ENCODE measurements at regions not wholly inside any gene's neighbourhood (a gene's known extent, or its start where the extent isn't known, plus 50 kb on each side); places are given as distances from the start of the nearest gene placed in this dataset.

DNA sequence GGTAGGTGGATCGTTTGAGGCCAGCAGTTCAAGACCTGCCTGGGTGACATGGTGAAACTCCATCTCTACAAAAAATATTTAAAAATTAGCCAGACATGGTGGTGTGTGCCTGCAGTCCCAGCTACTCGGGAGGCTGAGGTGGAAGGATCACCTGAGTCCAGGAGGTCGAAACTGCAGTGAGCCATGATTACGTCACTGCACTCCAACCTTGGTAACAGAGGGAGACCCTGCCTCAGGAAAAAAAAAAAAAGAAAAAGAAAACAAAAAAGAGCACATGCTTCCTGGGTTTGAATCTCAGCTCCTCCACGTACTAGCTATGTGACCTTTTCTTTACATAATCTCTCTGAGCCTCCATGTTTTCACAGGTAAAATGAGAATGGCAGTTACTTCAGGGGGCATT is 86.3 kb upstream of the CALM2 start:
- no peaks in the 10 kb centered on the region for H3K36me3 Mint-ChIP-seq (ENCODE audit: low read depth)
- no peaks in the 10 kb centered on the region for H3K9me3 Mint-ChIP-seq
- H3K4me1 Mint-ChIP-seq = peaks cover 42% of the 10 kb centered on the region
- no peak overlapping the region for H3K27ac Mint-ChIP-seq
- no peak overlapping the region for H3K4me3 Mint-ChIP-seq
- no peak for TF ChIP-seq CTCF (IDR thresholded peaks at IDR 0.05)
- H3K27me3 Mint-ChIP-seq (ENCODE audit: low read depth, poor library complexity) = peaks cover 10% of the 10 kb centered on the region
- no peak for DNase-seq

GRCh38 chr2:47260971-47261370 is 84.7 kb upstream of the CALM2 start:
- no peak for TF ChIP-seq CTCF (IDR thresholded peaks at IDR 0.05)
- Mint-ChIP-seq H3K27me3 (ENCODE audit: low read depth, poor library complexity) (peaks cover 10% of the 10 kb centered on the region), H3K4me1 (peaks cover 45% of the 10 kb centered on the region), H3K9me3 (no peaks in the 10 kb centered on the region), H3K4me3 (no peak overlapping the region), H3K36me3 (ENCODE audit: low read depth) (no peaks in the 10 kb centered on the region), H3K27ac (no peak overlapping the region)
- DNase-seq = no peak

- TF ChIP-seq CTCF (IDR thresholded peaks at IDR 0.05) = no peak
- DNase-seq = no peak
- no peaks in the 10 kb centered on the region for H3K36me3 Mint-ChIP-seq (ENCODE audit: low read depth)
- H3K27ac Mint-ChIP-seq = no peak overlapping the region
- H3K4me1 Mint-ChIP-seq = peaks cover 35% of the 10 kb centered on the region
- H3K4me3 Mint-ChIP-seq = no peak overlapping the region
- no peaks in the 10 kb centered on the region for H3K9me3 Mint-ChIP-seq
- peaks cover 15% of the 10 kb centered on the region for H3K27me3 Mint-ChIP-seq (ENCODE audit: low read depth, poor library complexity)
Observed at GRCh38 chr2:47259829-47260228, 83.5 kb upstream of the CALM2 start.

- Mint-ChIP-seq H3K36me3 (ENCODE audit: low read depth) (no peaks in the 10 kb centered on the region), H3K27me3 (ENCODE audit: low read depth, poor library complexity) (peaks cover 18% of the 10 kb centered on the region), H3K27ac (peak overlapping the region; percentile 36), H3K4me1 (peaks cover 23% of the 10 kb centered on the region), H3K9me3 (no peaks in the 10 kb centered on the region), H3K4me3 (no peak overlapping the region)
- DNase-seq = no peak
- no peak for TF ChIP-seq CTCF (IDR thresholded peaks at IDR 0.05)
Observed at GRCh38 chr2:47257946-47258348, 81.6 kb upstream of the CALM2 start.

DNA sequence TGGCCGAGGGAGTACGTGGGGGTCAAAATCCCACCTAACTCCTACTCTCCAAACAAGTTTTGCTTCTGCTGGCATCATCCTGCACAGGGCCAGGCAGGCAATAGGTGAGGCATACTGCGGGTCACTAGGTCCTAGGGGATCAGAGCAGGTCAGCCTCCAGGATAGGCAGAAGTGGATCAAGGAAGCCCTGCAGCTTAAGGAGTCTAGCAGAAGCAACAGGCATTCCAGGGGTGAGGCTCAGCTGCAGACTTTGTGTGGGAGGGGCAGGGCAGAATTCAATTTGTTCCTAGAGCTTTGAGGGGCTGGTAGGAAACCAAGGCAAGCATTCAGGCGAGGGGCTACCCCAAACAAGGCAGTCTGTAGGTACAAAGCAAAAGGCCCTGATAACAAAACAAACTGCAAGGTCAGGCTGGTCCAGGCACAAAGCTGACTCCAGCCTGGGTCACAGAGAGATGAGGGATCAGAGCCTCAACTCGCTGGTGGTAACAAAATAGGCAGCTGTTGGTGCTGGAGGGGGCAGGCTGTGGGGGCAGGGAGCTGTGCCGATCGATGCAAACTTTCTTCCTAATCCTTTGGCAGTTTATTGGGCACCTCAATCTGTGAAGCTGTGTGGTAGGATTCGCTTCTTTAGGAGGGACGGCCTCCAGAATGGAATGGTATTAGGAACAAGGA is 80.2 kb upstream of the CALM2 start:
- Mint-ChIP-seq H3K27ac (peak overlapping the region; percentile 83), H3K4me1 (peaks cover 23% of the 10 kb centered on the region), H3K36me3 (ENCODE audit: low read depth) (no peaks in the 10 kb centered on the region), H3K9me3 (no peaks in the 10 kb centered on the region), H3K4me3 (peak overlapping the region; percentile 10), H3K27me3 (ENCODE audit: low read depth, poor library complexity) (peaks cover 12% of the 10 kb centered on the region)
- TF ChIP-seq CTCF (IDR thresholded peaks at IDR 0.05) = no peak
- no peak for DNase-seq

GRCh38 chr2:47255794-47256193 is 79.5 kb upstream of the CALM2 start:
- DNase-seq = no peak
- H3K27me3 Mint-ChIP-seq (ENCODE audit: low read depth, poor library complexity) = peaks cover 17% of the 10 kb centered on the region
- TF ChIP-seq CTCF (IDR thresholded peaks at IDR 0.05) = no peak
- no peaks in the 10 kb centered on the region for H3K36me3 Mint-ChIP-seq (ENCODE audit: low read depth)
- H3K27ac Mint-ChIP-seq = no peak overlapping the region
- no peaks in the 10 kb centered on the region for H3K9me3 Mint-ChIP-seq
- H3K4me1 Mint-ChIP-seq = peaks cover 30% of the 10 kb centered on the region
- H3K4me3 Mint-ChIP-seq = no peak overlapping the region

Data from nephron progenitor cell (in vitro differentiated cells).